ENCODE measurements at regions not wholly inside any gene's neighbourhood (a gene's known extent, or its start where the extent isn't known, plus 50 kb on each side); places are given as distances from the start of the nearest gene placed in this dataset.

- no peak for DNase-seq (ENCODE audit: low read depth)
These were observed 197.9 kb downstream of the NXPE2 start for GRCh38 chr11:114876234-114876633.

GRCh38 chr11:114877976-114878375, 199.6 kb downstream of the NXPE2 start:
- no peak for DNase-seq (ENCODE audit: low read depth)

- no peak for DNase-seq (ENCODE audit: low read depth)
These were observed 202.1 kb downstream of the NXPE2 start for GRCh38 chr11:114880442-114880841.

GRCh38 chr11:114883472-114883871, 205.1 kb downstream of the NXPE2 start:
- no peak for DNase-seq (ENCODE audit: low read depth)

GRCh38 chr11:114886644-114887265, 208.4 kb downstream of the NXPE2 start:
- DNase-seq (ENCODE audit: low read depth), result no peak

- DNase-seq (ENCODE audit: low read depth), result no peak
These were observed 211.3 kb downstream of the NXPE2 start for GRCh38 chr11:114889594-114890011.

GRCh38 chr11:114890038-114890437, 211.7 kb downstream of the NXPE2 start:
- no peak for DNase-seq (ENCODE audit: low read depth)

GRCh38 chr11:114891911-114892310, 213.6 kb downstream of the NXPE2 start:
- no peak for DNase-seq (ENCODE audit: low read depth)

- no peak for DNase-seq (ENCODE audit: low read depth)
These were observed 214.3 kb downstream of the NXPE2 start for GRCh38 chr11:114892381-114893197.

- no peak for DNase-seq (ENCODE audit: low read depth)
These were observed 215.0 kb downstream of the NXPE2 start for GRCh38 chr11:114893329-114893728.

GRCh38 chr11:114896594-114896993, 218.3 kb downstream of the NXPE2 start:
- no peak for DNase-seq (ENCODE audit: low read depth)

GRCh38 chr11:114909866-114910265, 231.5 kb downstream of the NXPE2 start:
- DNase-seq (ENCODE audit: low read depth), result no peak

- DNase-seq (ENCODE audit: low read depth), result no peak
These were observed 234.5 kb downstream of the NXPE2 start for GRCh38 chr11:114912826-114913225.

GRCh38 chr11:114914231-114915005, 236.1 kb downstream of the NXPE2 start:
- no peak for DNase-seq (ENCODE audit: low read depth)

GRCh38 chr11:114915871-114916805, 237.8 kb downstream of the NXPE2 start:
- no peak for DNase-seq (ENCODE audit: low read depth)

GRCh38 chr11:114918286-114918685, 240.0 kb downstream of the NXPE2 start:
- DNase-seq (ENCODE audit: low read depth), result no peak

- DNase-seq (ENCODE audit: low read depth), result no peak
These were observed 243.4 kb downstream of the NXPE2 start for GRCh38 chr11:114921697-114922096.

GRCh38 chr11:114924042-114924441, 245.7 kb downstream of the NXPE2 start:
- no peak for DNase-seq (ENCODE audit: low read depth)

- no peak for DNase-seq (ENCODE audit: low read depth)
These were observed 247.3 kb downstream of the NXPE2 start for GRCh38 chr11:114925591-114925990.

- no peak for DNase-seq (ENCODE audit: low read depth)
These were observed 250.0 kb downstream of the NXPE2 start for GRCh38 chr11:114928260-114928870.

- no peak for DNase-seq (ENCODE audit: low read depth)
These were observed 251.1 kb downstream of the NXPE2 start for GRCh38 chr11:114929351-114930000.
